ENCODE measurements at regions not wholly inside any gene's neighbourhood (a gene's known extent, or its start where the extent isn't known, plus 50 kb on each side); places are given as distances from the start of the nearest gene placed in this dataset.

- no peak overlapping the region for H3K4me3 ChIP-seq
- no peaks in the 10 kb centered on the region for H3K27me3 ChIP-seq
- H3K36me3 ChIP-seq, result no peaks in the 10 kb centered on the region
- intact Hi-C loops (cut with DNase I; ENCODE audit: low total_unique reads), result no loop called here
- H3K4me1 ChIP-seq, result peaks cover 0 to 3% (median under 1%) of the 10 kb centered on the region in 4 donors
- no peak for DNase-seq
- H3K9me3 ChIP-seq, result no peaks in the 10 kb centered on the region
- TF ChIP-seq CTCF (IDR thresholded peaks at IDR 0.05), result no peak
- no peak overlapping the region for H3K27ac ChIP-seq
These were observed 536.5 kb upstream of the MARCKS start for GRCh38 chr6:113320653-113321052.

GRCh38 chr6:113326781-113327180 is 530.4 kb upstream of the MARCKS start:
- intact Hi-C loops (cut with DNase I; ENCODE audit: low total_unique reads), result no loop called here

GRCh38 chr6:113328886-113329381 is 528.2 kb upstream of the MARCKS start:
- intact Hi-C loops (cut with DNase I; ENCODE audit: low total_unique reads), result no loop called here
- Histone ChIP-seq H3K4me3 (no peak overlapping the region), H3K9me3 (no peaks in the 10 kb centered on the region), H3K27me3 (no peaks in the 10 kb centered on the region), H3K4me1 (no peaks in the 10 kb centered on the region), H3K36me3 (no peaks in the 10 kb centered on the region), H3K27ac (no peak overlapping the region)
- TF ChIP-seq CTCF (IDR thresholded peaks at IDR 0.05), result no peak
- DNase-seq, result no peak

More at GRCh38 chr6:113326781-113327180, 530.4 kb upstream of the MARCKS start:
- Histone ChIP-seq H3K27ac (no peak overlapping the region), H3K27me3 (no peaks in the 10 kb centered on the region), H3K4me1 (no peaks in the 10 kb centered on the region), H3K36me3 (no peaks in the 10 kb centered on the region), H3K4me3 (no peak overlapping the region), H3K9me3 (no peaks in the 10 kb centered on the region)
- no peak for DNase-seq
- no peak for TF ChIP-seq CTCF (IDR thresholded peaks at IDR 0.05)

GRCh38 chr6:113329942-113330635 is 527.1 kb upstream of the MARCKS start:
- Histone ChIP-seq H3K36me3 (no peaks in the 10 kb centered on the region), H3K27ac (no peak overlapping the region)

GRCh38 chr6:113330636-113330946 is 526.6 kb upstream of the MARCKS start:
- Histone ChIP-seq H3K27ac (no peak overlapping the region), H3K4me1 (no peaks in the 10 kb centered on the region), H3K27me3 (no peaks in the 10 kb centered on the region), H3K4me3 (no peak overlapping the region), H3K36me3 (no peaks in the 10 kb centered on the region), H3K9me3 (no peaks in the 10 kb centered on the region)
- DNase-seq, result no peak
- no peak for TF ChIP-seq CTCF (IDR thresholded peaks at IDR 0.05)
- intact Hi-C loops (cut with DNase I; ENCODE audit: low total_unique reads), result no loop called here

More at GRCh38 chr6:113329942-113330635, 527.1 kb upstream of the MARCKS start:
- intact Hi-C loops (cut with DNase I; ENCODE audit: low total_unique reads), result no loop called here
- DNase-seq, result no peak
- Histone ChIP-seq H3K4me1 (no peaks in the 10 kb centered on the region), H3K9me3 (no peaks in the 10 kb centered on the region), H3K27me3 (no peaks in the 10 kb centered on the region), H3K4me3 (no peak overlapping the region)
- TF ChIP-seq CTCF (IDR thresholded peaks at IDR 0.05), result no peak

Data from tibial artery (tissue), 4 donors.